ENCODE measurements at regions not wholly inside any gene's neighbourhood (a gene's known extent, or its start where the extent isn't known, plus 50 kb on each side); places are given as distances from the start of the nearest gene placed in this dataset.

GRCh38 chr5:143713047-143714003, 98.6 kb upstream of the HMHB1 start:
- H3K4me1 ChIP-seq, result no peaks in the 10 kb centered on the region
- H3K9me3 ChIP-seq, result no peaks in the 10 kb centered on the region
- H3K27ac ChIP-seq, result no peak overlapping the region
- TF ChIP-seq CTCF (IDR thresholded peaks at IDR 0.05) (no peak), POLR2AphosphoS5 (IDR thresholded peaks at IDR 0.05; ENCODE audit: insufficient read depth in 1 of 2, low read depth in 1 of 2) (no peak), POLR2A (IDR thresholded peaks at IDR 0.05) (no peak)
- no peaks in the 10 kb centered on the region for H3K36me3 ChIP-seq
- intact Hi-C loops (cut with DNase I), result no loop called here
- no peaks in the 10 kb centered on the region for H3K27me3 ChIP-seq
- H3K4me3 ChIP-seq, result no peak overlapping the region
- DNase-seq (ENCODE audit: extremely low spot score in 2 of 2), result no peak

GRCh38 chr5:143708672-143709071, 103.3 kb upstream of the HMHB1 start:
- no peak overlapping the region for H3K27ac ChIP-seq
- no peaks in the 10 kb centered on the region for H3K4me1 ChIP-seq
- TF ChIP-seq POLR2A (IDR thresholded peaks at IDR 0.05), result no peak
- TF ChIP-seq POLR2AphosphoS5 (IDR thresholded peaks at IDR 0.05; ENCODE audit: insufficient read depth in 1 of 2, low read depth in 1 of 2), result no peak
- TF ChIP-seq CTCF (IDR thresholded peaks at IDR 0.05), result no peak
- no peak for DNase-seq (ENCODE audit: extremely low spot score in 2 of 2)
- no peak overlapping the region for H3K4me3 ChIP-seq
- H3K9me3 ChIP-seq, result no peaks in the 10 kb centered on the region
- intact Hi-C loops (cut with DNase I), result no loop called here
- H3K27me3 ChIP-seq, result no peaks in the 10 kb centered on the region
- no peaks in the 10 kb centered on the region for H3K36me3 ChIP-seq

- Histone ChIP-seq H3K4me3 (no peak overlapping the region), H3K36me3 (no peaks in the 10 kb centered on the region), H3K27ac (no peak overlapping the region), H3K9me3 (no peaks in the 10 kb centered on the region), H3K4me1 (no peaks in the 10 kb centered on the region), H3K27me3 (no peaks in the 10 kb centered on the region)
- intact Hi-C loops (cut with DNase I), result no loop called here
- DNase-seq (ENCODE audit: extremely low spot score in 2 of 2), result no peak
- no peak for TF ChIP-seq POLR2A (IDR thresholded peaks at IDR 0.05)
- no peak for TF ChIP-seq CTCF (IDR thresholded peaks at IDR 0.05)
- TF ChIP-seq POLR2AphosphoS5 (IDR thresholded peaks at IDR 0.05; ENCODE audit: insufficient read depth in 1 of 2, low read depth in 1 of 2), result no peak
These were observed 104.2 kb upstream of the HMHB1 start for GRCh38 chr5:143707806-143708205.

- DNase-seq (ENCODE audit: extremely low spot score in 2 of 2), result no peak
- intact Hi-C loops (cut with DNase I), result no loop called here
- Histone ChIP-seq H3K4me1 (no peaks in the 10 kb centered on the region), H3K9me3 (no peaks in the 10 kb centered on the region), H3K4me3 (no peak overlapping the region), H3K27me3 (no peaks in the 10 kb centered on the region), H3K36me3 (no peaks in the 10 kb centered on the region), H3K27ac (no peak overlapping the region)
- TF ChIP-seq CTCF (IDR thresholded peaks at IDR 0.05), result no peak
- TF ChIP-seq POLR2A (IDR thresholded peaks at IDR 0.05), result no peak
- TF ChIP-seq POLR2AphosphoS5 (IDR thresholded peaks at IDR 0.05; ENCODE audit: insufficient read depth in 1 of 2, low read depth in 1 of 2), result no peak
These were observed 106.6 kb upstream of the HMHB1 start for GRCh38 chr5:143705381-143705780.

- Histone ChIP-seq H3K4me3 (no peak overlapping the region), H3K9me3 (no peaks in the 10 kb centered on the region), H3K27ac (no peak overlapping the region), H3K4me1 (no peaks in the 10 kb centered on the region), H3K36me3 (no peaks in the 10 kb centered on the region), H3K27me3 (no peaks in the 10 kb centered on the region)
- intact Hi-C loops (cut with DNase I), result no loop called here
- TF ChIP-seq POLR2AphosphoS5 (IDR thresholded peaks at IDR 0.05; ENCODE audit: insufficient read depth in 1 of 2, low read depth in 1 of 2) (no peak), CTCF (IDR thresholded peaks at IDR 0.05) (no peak), POLR2A (IDR thresholded peaks at IDR 0.05) (no peak)
- DNase-seq (ENCODE audit: extremely low spot score in 2 of 2), result no peak
These were observed 108.3 kb upstream of the HMHB1 start for GRCh38 chr5:143703659-143704058.
